GM13976 (cell line): ENCODE measurements at regions not wholly inside any gene's neighbourhood (a gene's known extent, or its start where the extent isn't known, plus 50 kb on each side); places are given as distances from the start of the nearest gene placed in this dataset.
"Not testable (repeated sequence)": the region's sequence is repeated elsewhere in the genome, so short reads cannot be mapped to it uniquely, and the experiment has no call there.

Source experiments
- DNase-seq: peaks from one replicate; pipeline ENCODE4 v3.0.0; 2012; ENCODE audit warnings: low spot score
- in situ Hi-C: fragments of 300-500 bp; cut with MboI; formaldehyde crosslinking; loops from one replicate; pipeline ENCODE4 v1.12.0; 2022; ENCODE audit warnings: low sequenced_read_pairs, mixed read lengths, inconsistent platforms; ENCODE audit not compliant: unreplicated experiment
- TF ChIP-seq, protein P1 (sequence below): IDR thresholded peaks from 2 replicates; pipeline ENCODE4 v1.5.1; 2012; ENCODE audit warnings: borderline replicate concordance, mild to moderate bottlenecking; ENCODE audit not compliant: insufficient read depth; ENCODE audit errors: extremely low read depth, missing control alignments, control extremely low read depth

- DNase-seq, in situ Hi-C loops: not testable (repeated sequence)
Observed at GRCh38 chr1:144140243-144140642, 168.5 kb upstream of the FAM72C start.

- DNase-seq, in situ Hi-C loops: not testable (repeated sequence)
Observed at GRCh38 chr1:144105006-144105405, 133.2 kb upstream of the FAM72C start.

- in situ Hi-C loops = not testable (repeated sequence)
Observed at GRCh38 chr1:144104000-144104677, 132.4 kb upstream of the FAM72C start.

DNA sequence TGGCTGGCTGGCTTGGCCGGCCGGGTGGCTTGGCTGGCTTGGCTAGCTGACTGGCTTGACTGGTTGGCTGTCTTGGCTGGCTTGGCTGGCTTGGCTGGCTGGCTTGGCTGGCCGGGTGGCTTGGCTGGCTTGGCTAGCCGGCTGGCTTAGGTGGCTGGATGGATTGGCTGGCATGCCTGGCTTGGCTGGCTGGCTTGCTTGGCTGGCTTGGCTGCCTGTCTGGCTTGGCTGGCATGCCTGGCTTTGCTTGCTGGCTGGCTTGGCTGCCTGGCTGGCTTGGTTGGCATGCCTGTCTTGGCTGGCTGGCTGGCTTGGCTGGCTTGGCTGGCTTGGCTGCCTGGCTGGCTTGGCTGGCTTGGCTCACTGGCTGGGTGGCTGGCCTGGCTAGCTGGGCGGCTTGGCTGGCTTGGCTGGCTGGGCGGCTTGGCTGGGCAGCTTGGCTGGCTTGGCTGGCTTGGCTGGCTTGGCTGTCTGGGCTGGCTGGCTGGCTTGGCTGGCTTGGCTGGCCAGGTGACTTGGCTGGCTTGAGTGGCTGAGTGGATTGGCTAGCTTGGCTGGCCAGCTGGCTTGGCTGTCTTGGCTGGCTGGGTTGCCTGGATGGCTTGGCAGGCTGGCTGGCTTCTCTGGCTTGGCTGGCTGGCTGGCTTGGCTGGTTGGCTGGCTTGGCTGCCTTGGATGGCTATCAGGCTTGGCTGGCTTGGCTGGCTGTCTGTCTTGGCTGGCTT lies 131.5 kb upstream of the FAM72C start:
- DNase-seq, in situ Hi-C loops: not testable (repeated sequence)

More at GRCh38 chr1:144104000-144104677, 132.4 kb upstream of the FAM72C start:
- DNase-seq = peak; percentile 45

GRCh38 chr1:144102046-144102745 lies 130.4 kb upstream of the FAM72C start:
- in situ Hi-C loops, DNase-seq: not testable (repeated sequence)

- no peak for DNase-seq
- TF ChIP-seq, protein P1, sequence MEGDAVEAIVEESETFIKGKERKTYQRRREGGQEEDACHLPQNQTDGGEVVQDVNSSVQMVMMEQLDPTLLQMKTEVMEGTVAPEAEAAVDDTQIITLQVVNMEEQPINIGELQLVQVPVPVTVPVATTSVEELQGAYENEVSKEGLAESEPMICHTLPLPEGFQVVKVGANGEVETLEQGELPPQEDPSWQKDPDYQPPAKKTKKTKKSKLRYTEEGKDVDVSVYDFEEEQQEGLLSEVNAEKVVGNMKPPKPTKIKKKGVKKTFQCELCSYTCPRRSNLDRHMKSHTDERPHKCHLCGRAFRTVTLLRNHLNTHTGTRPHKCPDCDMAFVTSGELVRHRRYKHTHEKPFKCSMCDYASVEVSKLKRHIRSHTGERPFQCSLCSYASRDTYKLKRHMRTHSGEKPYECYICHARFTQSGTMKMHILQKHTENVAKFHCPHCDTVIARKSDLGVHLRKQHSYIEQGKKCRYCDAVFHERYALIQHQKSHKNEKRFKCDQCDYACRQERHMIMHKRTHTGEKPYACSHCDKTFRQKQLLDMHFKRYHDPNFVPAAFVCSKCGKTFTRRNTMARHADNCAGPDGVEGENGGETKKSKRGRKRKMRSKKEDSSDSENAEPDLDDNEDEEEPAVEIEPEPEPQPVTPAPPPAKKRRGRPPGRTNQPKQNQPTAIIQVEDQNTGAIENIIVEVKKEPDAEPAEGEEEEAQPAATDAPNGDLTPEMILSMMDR = no peak
- in situ Hi-C loops = no loop called here
Observed at GRCh38 chr1:144101397-144102045, 129.7 kb upstream of the FAM72C start.

DNA sequence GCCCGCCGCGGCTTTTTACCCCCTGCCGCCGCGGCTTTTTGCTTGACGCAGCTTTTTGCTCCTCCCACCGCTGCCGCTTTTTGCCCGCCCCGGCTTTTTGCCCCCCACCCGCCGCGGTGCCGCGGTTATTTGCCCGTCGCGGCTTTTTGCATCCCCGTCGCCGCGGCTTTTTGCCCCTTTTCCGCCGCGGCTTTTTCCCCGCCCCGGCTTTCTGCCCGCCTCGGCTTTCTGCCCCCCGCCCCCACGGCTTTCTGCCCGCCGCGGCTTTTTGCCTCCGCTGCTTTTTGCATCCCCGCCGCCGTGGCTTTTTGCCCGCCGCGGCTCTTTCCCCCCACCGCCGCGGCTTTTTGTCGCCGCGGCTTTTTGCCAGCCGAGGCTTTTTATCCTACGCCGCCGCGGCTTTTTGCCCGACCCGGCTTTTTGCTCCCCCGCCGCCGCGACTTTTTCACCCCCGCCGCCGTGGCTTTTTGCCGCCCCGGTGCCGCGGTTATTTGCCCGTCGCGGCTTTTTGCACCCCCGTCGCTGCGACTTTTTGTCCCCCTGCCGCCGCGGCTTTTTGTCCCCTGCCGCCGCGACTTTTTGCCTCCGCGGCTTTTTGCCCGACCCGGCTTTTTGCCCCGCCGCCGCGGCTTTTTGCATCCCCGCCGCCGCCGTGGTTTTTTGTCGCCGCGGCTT lies 105.5 kb upstream of the FAM72C start:
- in situ Hi-C loops, DNase-seq: not testable (repeated sequence)

DNA sequence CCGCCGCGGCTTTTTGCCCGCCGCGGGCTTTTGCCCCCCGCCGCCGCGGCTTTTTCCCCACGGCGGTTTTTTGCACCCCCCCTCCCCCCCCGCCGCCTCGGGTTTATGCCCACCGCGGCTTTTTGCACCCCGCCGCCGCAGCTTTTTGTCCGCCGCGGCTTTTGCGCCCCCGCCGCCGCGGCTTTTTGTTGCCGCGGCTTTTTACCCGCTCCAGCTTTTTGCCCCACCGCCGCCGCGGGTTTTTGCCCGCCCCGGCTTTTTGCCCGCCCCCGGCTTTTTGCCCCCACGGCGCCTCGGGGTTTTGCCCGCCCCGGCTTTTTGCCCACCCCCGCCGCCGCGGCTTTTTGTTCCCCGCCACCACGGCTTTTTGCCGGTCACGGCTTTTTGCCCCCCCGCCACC lies 104.9 kb upstream of the FAM72C start:
- DNase-seq, in situ Hi-C loops: not testable (repeated sequence)

DNA sequence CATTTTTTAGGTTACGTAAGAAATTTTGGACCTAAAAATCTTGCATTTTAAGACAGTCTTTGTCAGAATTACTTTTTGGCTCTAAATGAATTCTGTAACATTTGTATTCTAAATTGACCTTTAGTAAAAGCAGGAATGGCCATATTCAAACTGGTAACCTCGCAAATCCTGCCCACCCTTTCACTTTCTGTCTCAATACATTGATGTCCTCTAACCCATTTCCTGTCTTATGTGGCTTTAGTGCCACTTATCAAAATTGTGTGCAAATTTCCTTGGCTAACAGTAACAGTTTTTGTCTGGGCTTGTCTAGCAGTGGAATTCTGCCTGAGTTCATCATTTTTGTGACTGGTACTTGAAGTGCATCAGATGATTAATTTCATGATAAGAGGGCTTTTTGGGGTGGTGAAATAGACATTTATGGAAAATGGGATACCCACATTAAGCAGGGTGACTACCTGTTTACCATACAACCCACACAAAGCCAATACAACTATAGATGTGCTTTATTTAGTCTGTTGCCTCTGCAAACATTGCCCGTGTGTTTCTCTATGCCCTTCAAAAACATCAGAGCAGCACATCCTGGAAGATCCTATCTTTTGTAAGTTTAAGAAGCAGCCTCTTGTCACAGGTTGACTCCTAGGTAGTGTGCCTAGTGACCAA lies 98.7 kb upstream of the FAM72C start:
- in situ Hi-C loops, DNase-seq: not testable (repeated sequence)

DNA sequence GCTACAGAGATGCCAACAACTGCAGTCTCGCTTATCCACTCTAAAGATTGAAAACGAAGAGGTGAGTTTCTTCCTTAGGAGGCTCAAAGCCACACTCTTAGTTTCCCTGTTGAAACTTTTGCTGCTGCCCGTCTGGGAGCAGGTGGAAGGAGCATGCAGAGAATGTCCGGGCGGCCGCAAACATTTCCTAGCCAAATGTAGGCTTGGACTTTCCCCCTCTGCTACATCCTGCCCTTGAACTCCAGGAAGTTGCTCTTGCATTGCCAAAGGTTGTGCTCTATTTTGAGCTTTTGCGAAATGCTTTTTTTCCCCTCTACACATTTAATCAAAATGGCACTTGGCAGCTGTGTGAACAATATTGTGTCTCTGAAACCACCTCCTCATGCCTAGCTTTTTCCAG lies 95.3 kb upstream of the FAM72C start:
- DNase-seq, in situ Hi-C loops: not testable (repeated sequence)

GRCh38 chr1:144066071-144066813 lies 94.5 kb upstream of the FAM72C start:
- DNase-seq, in situ Hi-C loops: not testable (repeated sequence)

DNA sequence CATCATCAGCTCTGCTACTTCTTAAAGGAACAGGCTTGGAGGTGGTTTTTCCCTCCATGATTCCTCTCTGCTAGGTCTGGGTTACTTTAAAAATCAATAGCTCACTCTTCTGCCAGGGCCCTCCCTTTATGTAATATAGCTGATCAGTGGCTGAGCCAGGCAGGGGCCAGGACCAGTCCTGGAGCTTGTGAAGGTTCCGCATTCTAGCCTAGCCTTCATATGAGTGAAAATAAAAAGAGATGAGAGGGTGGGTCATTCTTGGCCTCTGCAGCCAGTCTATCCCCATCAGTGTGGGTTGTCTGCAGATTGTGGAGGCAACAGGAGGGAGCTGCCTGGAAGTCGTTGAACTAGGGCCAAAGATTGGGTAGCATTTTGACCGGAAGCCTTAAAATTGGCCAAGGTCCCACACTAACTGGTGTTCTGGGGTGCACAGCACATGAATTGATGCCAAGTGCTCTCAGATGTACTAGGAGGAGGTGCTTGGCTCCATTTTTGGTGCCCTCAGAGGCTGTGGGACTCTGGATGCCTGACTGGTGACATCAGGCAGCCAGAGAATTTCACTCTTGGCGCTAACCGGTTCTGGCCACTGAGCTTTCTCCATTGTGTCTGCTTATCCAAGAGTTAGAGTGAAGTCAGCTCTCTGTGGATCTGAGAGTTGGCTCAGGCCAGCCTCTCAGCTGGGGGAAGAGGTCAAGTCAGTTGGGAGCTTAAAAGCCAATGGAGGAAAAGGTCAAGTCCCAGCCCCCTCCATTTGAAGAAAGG lies 93.7 kb upstream of the FAM72C start:
- DNase-seq, in situ Hi-C loops: not testable (repeated sequence)

GRCh38 chr1:144049365-144049764 lies 77.6 kb upstream of the FAM72C start:
- in situ Hi-C loops = not testable (repeated sequence)

DNA sequence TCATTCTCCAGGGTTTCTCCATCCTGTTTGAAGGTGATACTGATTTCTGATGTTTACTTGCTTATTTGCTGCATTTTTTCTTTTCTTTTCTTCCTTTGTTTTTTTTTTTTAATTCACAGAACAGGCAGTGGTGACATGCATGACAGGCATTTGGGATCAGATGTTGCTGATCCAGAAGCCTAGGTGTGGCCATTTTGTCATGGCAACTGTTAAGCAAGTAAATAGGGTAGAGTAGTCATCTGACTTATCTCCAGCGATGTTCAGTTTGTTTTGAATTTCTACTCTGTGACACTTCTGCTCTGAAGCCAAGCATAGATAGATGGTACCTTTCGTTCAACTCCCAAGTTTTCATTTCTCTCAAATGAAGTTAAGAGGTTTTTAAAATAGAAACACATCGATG lies 74.9 kb upstream of the FAM72C start:
- in situ Hi-C loops = not testable (repeated sequence)

More at GRCh38 chr1:144049365-144049764, 77.6 kb upstream of the FAM72C start:
- not testable (repeated sequence) for DNase-seq

More for the DNA sequence above, 74.9 kb upstream of the FAM72C start:
- not testable (repeated sequence) for DNase-seq
